LNCaP clone FGC (cell line): ENCODE measurements at regions not wholly inside any gene's neighbourhood (a gene's known extent, or its start where the extent isn't known, plus 50 kb on each side); places are given as distances from the start of the nearest gene placed in this dataset.

ENCODE experiments used
- DNase-seq: peaks from one replicate; pipeline ENCODE4 v3.0.0-alpha.2; 2011; ENCODE audit warnings: low read depth
- H3K4me3 ChIP-seq: 2 replicates; pipeline ENCODE4 v1.5.1; 2011; ENCODE audit warnings: mild to moderate bottlenecking, low read depth, low read length, control low read depth
- TF ChIP-seq, protein P1 (sequence below): IDR thresholded peaks from 2 replicates; pipeline ENCODE4 v1.5.1; 2012; ENCODE audit warnings: mild to moderate bottlenecking; ENCODE audit not compliant: control insufficient read depth, insufficient read depth; ENCODE audit errors: extremely low read depth

GRCh38 chr6:147023581-147023980, 180.6 kb upstream of the STXBP5 start:
- no peak overlapping the region for H3K4me3 ChIP-seq
- no peak for DNase-seq
- TF ChIP-seq, protein P1, sequence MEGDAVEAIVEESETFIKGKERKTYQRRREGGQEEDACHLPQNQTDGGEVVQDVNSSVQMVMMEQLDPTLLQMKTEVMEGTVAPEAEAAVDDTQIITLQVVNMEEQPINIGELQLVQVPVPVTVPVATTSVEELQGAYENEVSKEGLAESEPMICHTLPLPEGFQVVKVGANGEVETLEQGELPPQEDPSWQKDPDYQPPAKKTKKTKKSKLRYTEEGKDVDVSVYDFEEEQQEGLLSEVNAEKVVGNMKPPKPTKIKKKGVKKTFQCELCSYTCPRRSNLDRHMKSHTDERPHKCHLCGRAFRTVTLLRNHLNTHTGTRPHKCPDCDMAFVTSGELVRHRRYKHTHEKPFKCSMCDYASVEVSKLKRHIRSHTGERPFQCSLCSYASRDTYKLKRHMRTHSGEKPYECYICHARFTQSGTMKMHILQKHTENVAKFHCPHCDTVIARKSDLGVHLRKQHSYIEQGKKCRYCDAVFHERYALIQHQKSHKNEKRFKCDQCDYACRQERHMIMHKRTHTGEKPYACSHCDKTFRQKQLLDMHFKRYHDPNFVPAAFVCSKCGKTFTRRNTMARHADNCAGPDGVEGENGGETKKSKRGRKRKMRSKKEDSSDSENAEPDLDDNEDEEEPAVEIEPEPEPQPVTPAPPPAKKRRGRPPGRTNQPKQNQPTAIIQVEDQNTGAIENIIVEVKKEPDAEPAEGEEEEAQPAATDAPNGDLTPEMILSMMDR, result no peak

- no peak overlapping the region for H3K4me3 ChIP-seq
- TF ChIP-seq, protein P1, result no peak
- no peak for DNase-seq
Measured at GRCh38 chr6:147029923-147030322, 174.3 kb upstream of the STXBP5 start.

DNA sequence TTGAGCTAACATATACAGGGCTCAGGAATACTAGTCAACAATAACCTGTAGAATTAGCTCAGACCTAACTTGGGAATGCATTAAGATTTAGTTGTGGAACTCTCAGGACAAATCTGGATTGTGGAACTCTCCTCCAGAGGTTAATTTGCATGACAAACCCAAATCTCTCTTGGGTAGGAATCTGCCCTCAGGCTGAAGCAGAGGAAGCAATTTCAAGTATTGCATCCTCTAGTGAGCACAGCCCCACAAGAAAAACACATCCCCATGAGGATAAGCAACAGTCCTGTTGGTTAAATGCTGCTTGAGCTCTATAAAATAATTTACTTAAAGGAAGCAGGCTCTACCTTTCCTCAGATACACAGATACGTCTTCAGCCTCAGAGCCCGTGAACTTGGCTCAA, 170.9 kb upstream of the STXBP5 start:
- TF ChIP-seq, protein P1, result no peak
- no peak overlapping the region for H3K4me3 ChIP-seq
- DNase-seq, result no peak

DNA sequence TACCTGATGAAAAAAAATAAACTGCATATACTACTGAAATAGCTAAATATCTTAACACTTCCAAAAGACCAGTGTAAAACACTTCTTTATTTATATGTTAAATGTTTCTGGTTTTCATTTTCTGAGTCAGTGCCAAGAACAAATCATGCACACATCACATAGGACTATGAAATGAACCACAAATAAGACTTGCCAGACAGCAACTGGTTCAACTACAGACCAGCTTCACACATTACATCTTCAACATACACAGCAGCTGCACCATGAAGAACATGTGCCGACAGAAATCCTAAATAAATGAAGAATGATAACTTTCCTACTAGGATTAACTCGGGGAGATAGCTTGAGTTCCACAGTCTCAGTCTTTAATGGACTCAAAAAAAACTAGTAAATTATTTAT, 168.3 kb upstream of the STXBP5 start:
- TF ChIP-seq, protein P1, result no peak
- DNase-seq, result no peak
- H3K4me3 ChIP-seq, result no peak overlapping the region

DNA sequence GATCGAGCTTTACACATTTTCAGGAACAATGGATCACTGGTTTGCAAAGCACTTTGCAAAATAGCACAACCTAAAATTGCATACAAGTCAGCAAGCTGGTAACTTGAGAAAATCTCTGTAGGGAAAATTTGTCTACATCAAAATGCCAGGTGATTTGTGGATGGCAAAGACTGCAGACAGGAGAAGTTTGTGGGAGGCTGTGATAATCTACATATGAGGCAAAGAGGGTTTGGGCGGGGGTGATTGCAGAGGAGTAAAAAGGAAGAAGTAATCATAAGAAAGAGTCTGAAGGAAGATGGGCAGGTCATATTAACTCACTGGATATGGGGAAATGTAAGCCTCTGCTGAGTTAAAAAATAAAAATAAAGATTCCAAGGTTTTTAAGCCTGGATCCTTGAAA, 166.3 kb upstream of the STXBP5 start:
- no peak for DNase-seq

DNA sequence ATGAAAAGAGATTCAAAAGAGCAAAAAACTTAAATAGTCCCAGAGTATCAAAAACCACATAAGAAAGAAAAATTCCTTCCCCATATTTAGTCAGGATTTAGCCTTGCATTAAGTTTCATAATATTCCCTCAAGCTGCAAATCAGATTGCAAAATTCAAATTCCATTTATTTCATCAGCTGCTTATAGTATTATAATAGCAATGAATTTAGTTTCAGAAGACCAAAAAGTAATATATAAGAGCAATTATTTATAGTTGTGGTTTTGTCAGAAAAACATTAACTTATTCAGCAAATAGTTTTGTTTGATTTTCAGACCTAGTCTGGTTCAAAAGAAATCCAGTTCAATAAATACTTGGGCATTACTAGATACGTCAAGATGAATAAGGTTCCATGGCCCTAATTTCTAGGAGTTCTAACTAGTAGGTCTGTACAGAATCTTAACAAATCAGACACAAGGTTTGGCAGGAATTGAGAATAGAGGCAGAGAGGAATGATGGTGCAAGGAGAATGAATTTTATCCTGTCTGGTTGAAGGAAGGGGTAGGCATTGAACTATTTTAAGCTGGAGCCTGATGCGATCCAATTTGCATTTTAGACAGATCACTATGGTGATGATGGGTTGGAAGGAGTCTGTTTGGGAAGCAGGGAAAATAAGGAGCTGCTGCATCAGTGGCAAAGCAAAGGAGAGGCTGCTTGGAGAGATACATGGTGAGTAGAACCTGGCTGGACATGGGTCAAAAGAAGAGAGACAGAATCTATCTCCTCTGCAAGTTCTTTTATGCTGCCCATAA, 163.9 kb upstream of the STXBP5 start:
- TF ChIP-seq, protein P1, result no peak
- H3K4me3 ChIP-seq, result no peak overlapping the region
- no peak for DNase-seq

More for the DNA sequence above, 166.3 kb upstream of the STXBP5 start:
- TF ChIP-seq, protein P1, result no peak
- H3K4me3 ChIP-seq, result no peak overlapping the region

GRCh38 chr6:147042679-147043078, 161.5 kb upstream of the STXBP5 start:
- H3K4me3 ChIP-seq, result no peak overlapping the region
- no peak for DNase-seq
- TF ChIP-seq, protein P1, result no peak
